Liver (tissue), 8 donors: ENCODE measurements at regions not wholly inside any gene's neighbourhood (a gene's known extent, or its start where the extent isn't known, plus 50 kb on each side); places are given as distances from the start of the nearest gene placed in this dataset.

Experiments used
- DNase-seq: peaks from one replicate; pipeline ENCODE4 v3.0.0-alpha.2; 2017; ENCODE audit warnings: low spot score
- H3K27ac ChIP-seq, 2 donors: one replicate each; pipeline ENCODE4 v1.7.0; 2013; ENCODE audit warnings: inconsistent platforms in 2 of 2, low read length in 2 of 2, control low read depth in 1 of 2, low read depth in 1 of 2, mild to moderate bottlenecking in 1 of 2
- H3K27me3 ChIP-seq, 4 donors: one replicate each; pipeline versions ENCODE4 v1.6.1 to v1.7.0; 2013; ENCODE audit warnings: low read length in 3 of 4, inconsistent platforms in 1 of 4, mild to moderate bottlenecking in 1 of 4, moderate library complexity in 1 of 4; ENCODE audit not compliant: control insufficient read depth in 4 of 4, insufficient read depth in 4 of 4
- H3K36me3 ChIP-seq, 4 donors: one replicate each; pipeline versions ENCODE4 v1.6.1 to v1.7.0; 2013; ENCODE audit warnings: low read length in 3 of 4, mild to moderate bottlenecking in 3 of 4, low read depth in 1 of 4, moderate library complexity in 1 of 4; ENCODE audit not compliant: control insufficient read depth in 4 of 4, insufficient read depth in 3 of 4
- H3K4me1 ChIP-seq, 4 donors: one replicate each; pipeline versions ENCODE4 v1.6.1 to v1.7.0; 2013; ENCODE audit warnings: low read length in 3 of 4, mild to moderate bottlenecking in 3 of 4, moderate library complexity in 1 of 4; ENCODE audit not compliant: control insufficient read depth in 4 of 4, insufficient read depth in 4 of 4
- H3K4me3 ChIP-seq, 3 donors: one replicate each; pipeline versions ENCODE4 v1.6.1 to v1.7.0; 2013; ENCODE audit warnings: low read length in 3 of 3, control low read depth in 1 of 3, low read depth in 1 of 3, mild to moderate bottlenecking in 1 of 3
- H3K9ac ChIP-seq, 2 donors: one replicate each; pipeline ENCODE4 v1.7.0; 2013; ENCODE audit warnings: low read length in 2 of 2, mild to moderate bottlenecking in 2 of 2, moderate library complexity in 2 of 2, control low read depth in 1 of 2, low read depth in 1 of 2
- H3K9me3 ChIP-seq, 4 donors: one replicate each; pipeline versions ENCODE4 v1.6.1 to v1.7.0; 2013; ENCODE audit warnings: low read length in 3 of 4; ENCODE audit not compliant: control insufficient read depth in 4 of 4
- EGR1 ChIP-seq, 2 donors: IDR thresholded peaks; 2 replicates each; pipeline ENCODE4 v1.6.1; 2016 to 2018; ENCODE audit warnings: antibody characterized with exemption in 2 of 2, low read depth in 2 of 2
- FOXA1 ChIP-seq: IDR thresholded peaks from 2 replicates; pipeline ENCODE4 v1.6.1; 2016; ENCODE audit warnings: antibody characterized with exemption
- FOXA2 ChIP-seq: IDR thresholded peaks from 2 replicates; pipeline ENCODE4 v1.6.1; 2016; ENCODE audit warnings: antibody characterized with exemption
- GABPA ChIP-seq, 2 donors: IDR thresholded peaks in 1 of 2; conservative IDR thresholded peaks in 1 of 2; 2 replicates each; pipeline ENCODE4 v1.6.1; 2016; ENCODE audit warnings: antibody characterized with exemption in 2 of 2, mild to moderate bottlenecking in 1 of 2, moderate library complexity in 1 of 2
- HNF4A ChIP-seq, 2 donors: conservative IDR thresholded peaks; 2 replicates each; pipeline ENCODE4 v1.6.1; 2016; ENCODE audit warnings: antibody characterized with exemption in 2 of 2, mild to moderate bottlenecking in 2 of 2
- HNF4G ChIP-seq: IDR thresholded peaks from 2 replicates; pipeline ENCODE4 v1.6.1; 2016; ENCODE audit warnings: antibody characterized with exemption
- JUND ChIP-seq, 2 donors: IDR thresholded peaks; 2 replicates each; pipeline ENCODE4 v1.6.1; 2016; ENCODE audit warnings: antibody characterized with exemption in 2 of 2
- NR2F2 ChIP-seq: IDR thresholded peaks from 2 replicates; pipeline ENCODE4 v1.6.1; 2016; ENCODE audit warnings: antibody characterized with exemption
- RAD21 ChIP-seq, 2 donors: IDR thresholded peaks; 2 replicates each; pipeline ENCODE4 v1.6.1; 2016; ENCODE audit warnings: antibody characterized with exemption in 2 of 2, mild to moderate bottlenecking in 2 of 2
- RXRA ChIP-seq, 2 donors: IDR thresholded peaks; 2 replicates each; pipeline ENCODE4 v1.6.1; 2017 to 2018; ENCODE audit warnings: antibody characterized with exemption in 2 of 2, mild to moderate bottlenecking in 1 of 2
- SP1 ChIP-seq: IDR thresholded peaks from 2 replicates; pipeline ENCODE4 v1.6.1; 2018; ENCODE audit warnings: antibody characterized with exemption, mild to moderate bottlenecking
- TAF1 ChIP-seq: conservative IDR thresholded peaks from 2 replicates; pipeline ENCODE4 v1.6.1; 2016; ENCODE audit warnings: antibody characterized with exemption, mild to moderate bottlenecking
- YY1 ChIP-seq: IDR thresholded peaks from 2 replicates; pipeline ENCODE4 v1.6.1; 2016; ENCODE audit warnings: antibody characterized with exemption, mild to moderate bottlenecking
- WGBS: extraction: QIAGEN DNeasy Blood & Tissue Kit; methylation state at CpG from one replicate; pipeline ENCODE4 v1.1.7; 2013; 5-methylcytosine and 5-hydroxymethylcytosine counted together
- TF ChIP-seq, protein P1 (sequence below): IDR thresholded peaks from 2 replicates; pipeline ENCODE4 v1.6.1; 2016; ENCODE audit warnings: antibody characterized with exemption, mild to moderate bottlenecking
- TF ChIP-seq, protein P2 (sequence below): IDR thresholded peaks from 2 replicates; pipeline ENCODE4 v1.6.1; 2016; ENCODE audit warnings: antibody characterized with exemption
- TF ChIP-seq, protein P3 (sequence below): IDR thresholded peaks from 2 replicates; pipeline ENCODE4 v1.6.1; 2016; ENCODE audit warnings: antibody characterized with exemption
- TF ChIP-seq, protein P4 (sequence below): fragments of 150-350 bp; IDR thresholded peaks from 2 replicates; pipeline ENCODE4 v1.5.1; 2017; ENCODE audit warnings: improper control_type of control experiment, low read depth, low read length; ENCODE audit not compliant: missing input control
- TF ChIP-seq, protein P5 (sequence below): IDR thresholded peaks from 2 replicates; pipeline ENCODE4 v1.6.1; 2016; ENCODE audit warnings: antibody characterized with exemption
- donor health status: healthy.
- donor health status: healthy.
- donor health status: healthy.
- donor health status: healthy.
- donor health status: healthy.

DNA sequence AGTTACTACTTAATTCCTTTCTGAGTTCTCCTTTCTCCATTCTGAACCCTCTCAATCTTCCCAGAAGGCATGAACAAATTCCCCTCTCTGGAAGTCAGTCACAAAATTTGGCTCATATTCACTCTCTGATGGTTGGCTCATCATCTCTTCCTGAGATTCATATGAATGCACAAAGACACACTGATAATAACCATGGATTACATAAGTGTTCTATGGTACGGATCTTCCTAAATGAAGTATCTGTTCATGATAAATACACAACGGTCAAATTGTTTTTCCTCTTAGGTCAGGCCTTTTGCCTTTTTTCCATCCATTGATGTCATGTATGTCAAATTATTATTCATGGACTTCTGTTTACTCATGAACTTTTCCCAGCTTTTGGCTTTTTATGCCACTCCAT lies 162.6 kb downstream of the P2RY1 start:
- H3K4me3 ChIP-seq = no peak overlapping the region
- no peak for DNase-seq
- 90% methylated on average over 2 of the region's 2 CpGs for WGBS

DNA sequence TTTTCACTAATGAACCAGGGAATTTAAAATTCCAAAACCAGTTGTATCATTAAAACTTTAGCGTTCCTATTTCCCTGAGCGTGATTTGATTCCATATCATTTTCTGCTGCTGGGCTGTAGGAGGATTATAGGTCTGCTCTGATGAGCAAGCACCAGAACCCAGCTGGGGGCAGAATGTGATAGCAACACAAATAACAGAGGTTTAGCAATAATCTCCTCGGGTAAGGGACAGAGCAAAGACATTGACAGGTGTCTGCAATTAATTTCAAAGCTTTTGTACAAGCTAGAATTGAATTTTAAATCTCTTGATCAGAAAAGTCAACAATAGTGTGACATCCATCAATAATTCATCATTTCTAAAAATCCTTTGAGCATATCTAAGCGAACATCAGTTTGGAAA lies 163.4 kb upstream of the RAP2B start:
- WGBS = 64% methylated on average over 4 of the region's 4 CpGs
- Histone ChIP-seq H3K27me3 (no peaks in the 10 kb centered on the region), H3K27ac (no peak overlapping the region), H3K36me3 (no peaks in the 10 kb centered on the region), H3K4me3 (no peak overlapping the region), H3K9ac (no peak overlapping the region), H3K9me3 (no peaks in the 10 kb centered on the region), H3K4me1 (no peaks in the 10 kb centered on the region)
- no peak for DNase-seq
- TF ChIP-seq JUND (IDR thresholded peaks at IDR 0.05) = no peak
- TF ChIP-seq NR2F2 = no peak
- TF ChIP-seq FOXA2 = no peak
- TF ChIP-seq TAF1 = no peak
- TF ChIP-seq, protein P1, sequence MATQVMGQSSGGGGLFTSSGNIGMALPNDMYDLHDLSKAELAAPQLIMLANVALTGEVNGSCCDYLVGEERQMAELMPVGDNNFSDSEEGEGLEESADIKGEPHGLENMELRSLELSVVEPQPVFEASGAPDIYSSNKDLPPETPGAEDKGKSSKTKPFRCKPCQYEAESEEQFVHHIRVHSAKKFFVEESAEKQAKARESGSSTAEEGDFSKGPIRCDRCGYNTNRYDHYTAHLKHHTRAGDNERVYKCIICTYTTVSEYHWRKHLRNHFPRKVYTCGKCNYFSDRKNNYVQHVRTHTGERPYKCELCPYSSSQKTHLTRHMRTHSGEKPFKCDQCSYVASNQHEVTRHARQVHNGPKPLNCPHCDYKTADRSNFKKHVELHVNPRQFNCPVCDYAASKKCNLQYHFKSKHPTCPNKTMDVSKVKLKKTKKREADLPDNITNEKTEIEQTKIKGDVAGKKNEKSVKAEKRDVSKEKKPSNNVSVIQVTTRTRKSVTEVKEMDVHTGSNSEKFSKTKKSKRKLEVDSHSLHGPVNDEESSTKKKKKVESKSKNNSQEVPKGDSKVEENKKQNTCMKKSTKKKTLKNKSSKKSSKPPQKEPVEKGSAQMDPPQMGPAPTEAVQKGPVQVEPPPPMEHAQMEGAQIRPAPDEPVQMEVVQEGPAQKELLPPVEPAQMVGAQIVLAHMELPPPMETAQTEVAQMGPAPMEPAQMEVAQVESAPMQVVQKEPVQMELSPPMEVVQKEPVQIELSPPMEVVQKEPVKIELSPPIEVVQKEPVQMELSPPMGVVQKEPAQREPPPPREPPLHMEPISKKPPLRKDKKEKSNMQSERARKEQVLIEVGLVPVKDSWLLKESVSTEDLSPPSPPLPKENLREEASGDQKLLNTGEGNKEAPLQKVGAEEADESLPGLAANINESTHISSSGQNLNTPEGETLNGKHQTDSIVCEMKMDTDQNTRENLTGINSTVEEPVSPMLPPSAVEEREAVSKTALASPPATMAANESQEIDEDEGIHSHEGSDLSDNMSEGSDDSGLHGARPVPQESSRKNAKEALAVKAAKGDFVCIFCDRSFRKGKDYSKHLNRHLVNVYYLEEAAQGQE = no peak
- TF ChIP-seq, protein P2, sequence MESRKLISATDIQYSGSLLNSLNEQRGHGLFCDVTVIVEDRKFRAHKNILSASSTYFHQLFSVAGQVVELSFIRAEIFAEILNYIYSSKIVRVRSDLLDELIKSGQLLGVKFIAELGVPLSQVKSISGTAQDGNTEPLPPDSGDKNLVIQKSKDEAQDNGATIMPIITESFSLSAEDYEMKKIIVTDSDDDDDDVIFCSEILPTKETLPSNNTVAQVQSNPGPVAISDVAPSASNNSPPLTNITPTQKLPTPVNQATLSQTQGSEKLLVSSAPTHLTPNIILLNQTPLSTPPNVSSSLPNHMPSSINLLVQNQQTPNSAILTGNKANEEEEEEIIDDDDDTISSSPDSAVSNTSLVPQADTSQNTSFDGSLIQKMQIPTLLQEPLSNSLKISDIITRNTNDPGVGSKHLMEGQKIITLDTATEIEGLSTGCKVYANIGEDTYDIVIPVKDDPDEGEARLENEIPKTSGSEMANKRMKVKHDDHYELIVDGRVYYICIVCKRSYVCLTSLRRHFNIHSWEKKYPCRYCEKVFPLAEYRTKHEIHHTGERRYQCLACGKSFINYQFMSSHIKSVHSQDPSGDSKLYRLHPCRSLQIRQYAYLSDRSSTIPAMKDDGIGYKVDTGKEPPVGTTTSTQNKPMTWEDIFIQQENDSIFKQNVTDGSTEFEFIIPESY = no peak
- no peak for TF ChIP-seq RAD21 (IDR thresholded peaks at IDR 0.05)

More for the DNA sequence above, 162.6 kb downstream of the P2RY1 start:
- Histone ChIP-seq H3K9me3 (no peaks in the 10 kb centered on the region), H3K9ac (no peak overlapping the region), H3K36me3 (no peaks in the 10 kb centered on the region), H3K27me3 (no peaks in the 10 kb centered on the region), H3K27ac (no peak overlapping the region), H3K4me1 (no peaks in the 10 kb centered on the region)
- TF ChIP-seq EGR1 (IDR thresholded peaks at IDR 0.05; ENCODE audit: low read depth in 2 of 2) (no peak), HNF4G (no peak), HNF4A (conservative IDR thresholded peaks at IDR 0.05) (no peak), FOXA1 (no peak), GABPA (IDR thresholded peaks at IDR 0.05 in 1 of 2, conservative IDR thresholded peaks at IDR 0.05 in 1 of 2) (no peak), SP1 (no peak), RXRA (IDR thresholded peaks at IDR 0.05) (no peak), NR2F2 (no peak), JUND (IDR thresholded peaks at IDR 0.05) (no peak), FOXA2 (no peak), YY1 (no peak), RAD21 (IDR thresholded peaks at IDR 0.05) (no peak), TAF1 (no peak)
- TF ChIP-seq, protein P1 = no peak
- TF ChIP-seq, protein P3, sequence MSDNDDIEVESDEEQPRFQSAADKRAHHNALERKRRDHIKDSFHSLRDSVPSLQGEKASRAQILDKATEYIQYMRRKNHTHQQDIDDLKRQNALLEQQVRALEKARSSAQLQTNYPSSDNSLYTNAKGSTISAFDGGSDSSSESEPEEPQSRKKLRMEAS = no peak
- TF ChIP-seq, protein P4, sequence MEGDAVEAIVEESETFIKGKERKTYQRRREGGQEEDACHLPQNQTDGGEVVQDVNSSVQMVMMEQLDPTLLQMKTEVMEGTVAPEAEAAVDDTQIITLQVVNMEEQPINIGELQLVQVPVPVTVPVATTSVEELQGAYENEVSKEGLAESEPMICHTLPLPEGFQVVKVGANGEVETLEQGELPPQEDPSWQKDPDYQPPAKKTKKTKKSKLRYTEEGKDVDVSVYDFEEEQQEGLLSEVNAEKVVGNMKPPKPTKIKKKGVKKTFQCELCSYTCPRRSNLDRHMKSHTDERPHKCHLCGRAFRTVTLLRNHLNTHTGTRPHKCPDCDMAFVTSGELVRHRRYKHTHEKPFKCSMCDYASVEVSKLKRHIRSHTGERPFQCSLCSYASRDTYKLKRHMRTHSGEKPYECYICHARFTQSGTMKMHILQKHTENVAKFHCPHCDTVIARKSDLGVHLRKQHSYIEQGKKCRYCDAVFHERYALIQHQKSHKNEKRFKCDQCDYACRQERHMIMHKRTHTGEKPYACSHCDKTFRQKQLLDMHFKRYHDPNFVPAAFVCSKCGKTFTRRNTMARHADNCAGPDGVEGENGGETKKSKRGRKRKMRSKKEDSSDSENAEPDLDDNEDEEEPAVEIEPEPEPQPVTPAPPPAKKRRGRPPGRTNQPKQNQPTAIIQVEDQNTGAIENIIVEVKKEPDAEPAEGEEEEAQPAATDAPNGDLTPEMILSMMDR = no peak
- TF ChIP-seq, protein P5, sequence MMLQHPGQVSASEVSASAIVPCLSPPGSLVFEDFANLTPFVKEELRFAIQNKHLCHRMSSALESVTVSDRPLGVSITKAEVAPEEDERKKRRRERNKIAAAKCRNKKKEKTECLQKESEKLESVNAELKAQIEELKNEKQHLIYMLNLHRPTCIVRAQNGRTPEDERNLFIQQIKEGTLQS = no peak
- TF ChIP-seq, protein P2 = no peak
